Liver (tissue), 8 donors: ENCODE measurements at regions not wholly inside any gene's neighbourhood (a gene's known extent, or its start where the extent isn't known, plus 50 kb on each side); places are given as distances from the start of the nearest gene placed in this dataset.

Experiments
- DNase-seq: peaks from one replicate; pipeline ENCODE4 v3.0.0-alpha.2; 2017; ENCODE audit warnings: low spot score
- H3K27ac ChIP-seq, 2 donors: one replicate each; pipeline ENCODE4 v1.7.0; 2013; ENCODE audit warnings: inconsistent platforms in 2 of 2, low read length in 2 of 2, control low read depth in 1 of 2, low read depth in 1 of 2, mild to moderate bottlenecking in 1 of 2
- H3K27me3 ChIP-seq, 4 donors: one replicate each; pipeline versions ENCODE4 v1.6.1 to v1.7.0; 2013; ENCODE audit warnings: low read length in 3 of 4, inconsistent platforms in 1 of 4, mild to moderate bottlenecking in 1 of 4, moderate library complexity in 1 of 4; ENCODE audit not compliant: control insufficient read depth in 4 of 4, insufficient read depth in 4 of 4
- H3K36me3 ChIP-seq, 4 donors: one replicate each; pipeline versions ENCODE4 v1.6.1 to v1.7.0; 2013; ENCODE audit warnings: low read length in 3 of 4, mild to moderate bottlenecking in 3 of 4, low read depth in 1 of 4, moderate library complexity in 1 of 4; ENCODE audit not compliant: control insufficient read depth in 4 of 4, insufficient read depth in 3 of 4
- H3K4me1 ChIP-seq, 4 donors: one replicate each; pipeline versions ENCODE4 v1.6.1 to v1.7.0; 2013; ENCODE audit warnings: low read length in 3 of 4, mild to moderate bottlenecking in 3 of 4, moderate library complexity in 1 of 4; ENCODE audit not compliant: control insufficient read depth in 4 of 4, insufficient read depth in 4 of 4
- H3K4me3 ChIP-seq, 3 donors: one replicate each; pipeline versions ENCODE4 v1.6.1 to v1.7.0; 2013; ENCODE audit warnings: low read length in 3 of 3, control low read depth in 1 of 3, low read depth in 1 of 3, mild to moderate bottlenecking in 1 of 3
- H3K9ac ChIP-seq, 2 donors: one replicate each; pipeline ENCODE4 v1.7.0; 2013; ENCODE audit warnings: low read length in 2 of 2, mild to moderate bottlenecking in 2 of 2, moderate library complexity in 2 of 2, control low read depth in 1 of 2, low read depth in 1 of 2
- H3K9me3 ChIP-seq, 4 donors: one replicate each; pipeline versions ENCODE4 v1.6.1 to v1.7.0; 2013; ENCODE audit warnings: low read length in 3 of 4; ENCODE audit not compliant: control insufficient read depth in 4 of 4
- ATF3 ChIP-seq: IDR thresholded peaks from 2 replicates; pipeline ENCODE4 v1.6.1; 2016; ENCODE audit warnings: antibody characterized with exemption
- CTCF ChIP-seq: fragments of 150-350 bp; IDR thresholded peaks from 2 replicates; pipeline ENCODE4 v1.5.1; 2017; ENCODE audit warnings: improper control_type of control experiment, low read depth, low read length; ENCODE audit not compliant: missing input control
- EGR1 ChIP-seq, 2 donors: IDR thresholded peaks; 2 replicates each; pipeline ENCODE4 v1.6.1; 2016 to 2018; ENCODE audit warnings: antibody characterized with exemption in 2 of 2, low read depth in 2 of 2
- FOXA1 ChIP-seq: IDR thresholded peaks from 2 replicates; pipeline ENCODE4 v1.6.1; 2016; ENCODE audit warnings: antibody characterized with exemption
- FOXA2 ChIP-seq: IDR thresholded peaks from 2 replicates; pipeline ENCODE4 v1.6.1; 2016; ENCODE audit warnings: antibody characterized with exemption
- GABPA ChIP-seq, 2 donors: IDR thresholded peaks in 1 of 2; conservative IDR thresholded peaks in 1 of 2; 2 replicates each; pipeline ENCODE4 v1.6.1; 2016; ENCODE audit warnings: antibody characterized with exemption in 2 of 2, mild to moderate bottlenecking in 1 of 2, moderate library complexity in 1 of 2
- HNF4A ChIP-seq, 2 donors: conservative IDR thresholded peaks; 2 replicates each; pipeline ENCODE4 v1.6.1; 2016; ENCODE audit warnings: antibody characterized with exemption in 2 of 2, mild to moderate bottlenecking in 2 of 2
- JUND ChIP-seq, 2 donors: IDR thresholded peaks; 2 replicates each; pipeline ENCODE4 v1.6.1; 2016; ENCODE audit warnings: antibody characterized with exemption in 2 of 2
- MAX ChIP-seq: IDR thresholded peaks from 2 replicates; pipeline ENCODE4 v1.6.1; 2016; ENCODE audit warnings: antibody characterized with exemption
- RAD21 ChIP-seq, 2 donors: IDR thresholded peaks; 2 replicates each; pipeline ENCODE4 v1.6.1; 2016; ENCODE audit warnings: antibody characterized with exemption in 2 of 2, mild to moderate bottlenecking in 2 of 2
- REST ChIP-seq: IDR thresholded peaks from 2 replicates; pipeline ENCODE4 v1.6.1; 2016; ENCODE audit warnings: antibody characterized with exemption, mild to moderate bottlenecking
- RXRA ChIP-seq, 2 donors: IDR thresholded peaks; 2 replicates each; pipeline ENCODE4 v1.6.1; 2017 to 2018; ENCODE audit warnings: antibody characterized with exemption in 2 of 2, mild to moderate bottlenecking in 1 of 2
- SP1 ChIP-seq: IDR thresholded peaks from 2 replicates; pipeline ENCODE4 v1.6.1; 2018; ENCODE audit warnings: antibody characterized with exemption, mild to moderate bottlenecking
- TAF1 ChIP-seq: conservative IDR thresholded peaks from 2 replicates; pipeline ENCODE4 v1.6.1; 2016; ENCODE audit warnings: antibody characterized with exemption, mild to moderate bottlenecking
- ZBTB33 ChIP-seq: IDR thresholded peaks from 2 replicates; pipeline ENCODE4 v1.6.1; 2016; ENCODE audit warnings: antibody characterized with exemption
- WGBS: extraction: QIAGEN DNeasy Blood & Tissue Kit; methylation state at CpG from one replicate; pipeline ENCODE4 v1.1.7; 2013; 5-methylcytosine and 5-hydroxymethylcytosine counted together
- donor health status: healthy.
- donor health status: healthy.
- donor health status: healthy.
- donor health status: healthy.
- donor health status: healthy.

GRCh38 chr14:43147485-43147884, 1359.6 kb downstream of the FSCB start:
- Histone ChIP-seq H3K27me3 (no peaks in the 10 kb centered on the region), H3K4me3 (no peak overlapping the region), H3K27ac (no peak overlapping the region), H3K9me3 (no peaks in the 10 kb centered on the region), H3K36me3 (no peaks in the 10 kb centered on the region), H3K9ac (no peak overlapping the region), H3K4me1 (no peaks in the 10 kb centered on the region)
- no peak for DNase-seq
- WGBS = 83% methylated on average over 3 of the region's 3 CpGs
- no peak for TF ChIP-seq RAD21 (IDR thresholded peaks at IDR 0.05)
- TF ChIP-seq FOXA2 = no peak
- TF ChIP-seq FOXA1 = no peak
- no peak for TF ChIP-seq CTCF
- TF ChIP-seq RXRA (IDR thresholded peaks at IDR 0.05) = no peak
- TF ChIP-seq HNF4A (conservative IDR thresholded peaks at IDR 0.05) = no peak
- no peak for TF ChIP-seq TAF1
- no peak for TF ChIP-seq ZBTB33
- no peak for TF ChIP-seq EGR1 (IDR thresholded peaks at IDR 0.05; ENCODE audit: low read depth in 2 of 2)
- no peak for TF ChIP-seq JUND (IDR thresholded peaks at IDR 0.05)

- DNase-seq = no peak
- H3K9me3 ChIP-seq = no peaks in the 10 kb centered on the region
- WGBS = 76% methylated on average over 2 of the region's 2 CpGs
- H3K4me3 ChIP-seq = no peak overlapping the region
- no peaks in the 10 kb centered on the region for H3K36me3 ChIP-seq
- no peaks in the 10 kb centered on the region for H3K27me3 ChIP-seq
- no peak overlapping the region for H3K27ac ChIP-seq
- H3K4me1 ChIP-seq = no peaks in the 10 kb centered on the region
- no peak for TF ChIP-seq ZBTB33
- no peak for TF ChIP-seq MAX
- TF ChIP-seq FOXA1 = no peak
- TF ChIP-seq EGR1 (IDR thresholded peaks at IDR 0.05; ENCODE audit: low read depth in 2 of 2) = no peak
- TF ChIP-seq REST = no peak
- TF ChIP-seq RAD21 (IDR thresholded peaks at IDR 0.05) = no peak
- TF ChIP-seq ATF3 = no peak
- TF ChIP-seq JUND (IDR thresholded peaks at IDR 0.05) = no peak
- TF ChIP-seq SP1 = no peak
- no peak for TF ChIP-seq RXRA (IDR thresholded peaks at IDR 0.05)
- no peak for TF ChIP-seq GABPA (IDR thresholded peaks at IDR 0.05 in 1 of 2, conservative IDR thresholded peaks at IDR 0.05 in 1 of 2)
- no peak overlapping the region for H3K9ac ChIP-seq
Observed at GRCh38 chr14:43145361-43145760, 1361.7 kb downstream of the FSCB start.
